HEK293 (cell line): ENCODE measurements at regions not wholly inside any gene's neighbourhood (a gene's known extent, or its start where the extent isn't known, plus 50 kb on each side); places are given as distances from the start of the nearest gene placed in this dataset.

ENCODE experiments used
- CTCF ChIA-PET: fragments of 350-600 bp; formaldehyde crosslinking; extraction: SDS; loops from one replicate; lab custom pipeline; 2021; ENCODE audit warnings: antibody characterized with exemption; lab: Yijun Ruan, JAX
- POLR2A ChIA-PET: fragments of 300-600 bp; formaldehyde crosslinking; extraction: SDS; loops from one replicate; lab custom pipeline; 2020; ENCODE audit warnings: antibody characterized with exemption, inconsistent platforms; lab: Yijun Ruan, JAX
- H3K27ac ChIP-seq: fragments of 200-500 bp; sonication (Bioruptor generic); 2 replicates; pipeline ENCODE4 v1.5.1; 2014; ENCODE audit warnings: low read depth, low read length, control low read depth, inconsistent platforms; ENCODE audit errors: extremely low read depth
- H3K36me3 ChIP-seq, 2 experiments: fragments of 200-500 bp in 1 of 2; sonication (Bioruptor generic) in 1 of 2; 1 replicate in 1 of 2; 2 replicates in 1 of 2; pipeline ENCODE4 v1.5.1; 2014 to 2017; ENCODE audit warnings: inconsistent platforms in 2 of 2, low read length in 2 of 2; ENCODE audit not compliant: control insufficient read depth in 2 of 2, insufficient read depth in 1 of 2
- H3K4me1 ChIP-seq: fragments of 200-500 bp; sonication (Bioruptor generic); 2 replicates; pipeline ENCODE4 v1.5.1; 2014; ENCODE audit warnings: mild to moderate bottlenecking, low read length, inconsistent platforms; ENCODE audit not compliant: control insufficient read depth, insufficient read depth
- H3K4me3 ChIP-seq: 2 replicates; pipeline ENCODE4 v1.5.1; 2011; ENCODE audit warnings: low read depth, mild to moderate bottlenecking, control low read depth, low read length, moderate library complexity
- H3K9me3 ChIP-seq: fragments of 200-500 bp; sonication (Bioruptor generic); 2 replicates; pipeline ENCODE4 v1.5.1; 2014; ENCODE audit warnings: low read depth, low read length, inconsistent platforms; ENCODE audit not compliant: control insufficient read depth, insufficient read depth
- BCL11B ChIP-seq: fragments of 450-650 bp; formaldehyde crosslinking; IDR thresholded peaks from 2 replicates; pipeline ENCODE4 v1.5.1; 2016; ENCODE audit warnings: low read depth, missing biosample characterization, missing genetic modification characterization
- GFI1B ChIP-seq: fragments of 450-650 bp; formaldehyde crosslinking; IDR thresholded peaks from 2 replicates; pipeline ENCODE4 v1.5.1; 2016; ENCODE audit warnings: missing biosample characterization, missing genetic modification characterization
- INSM2 ChIP-seq: fragments of 450-650 bp; formaldehyde crosslinking; IDR thresholded peaks from 2 replicates; pipeline ENCODE4 v1.5.1; 2016; ENCODE audit warnings: missing biosample characterization, missing genetic modification characterization
- ZBTB44 ChIP-seq: fragments of 450-650 bp; IDR thresholded peaks from 2 replicates; pipeline ENCODE4 v1.5.1; 2018; ENCODE audit warnings: missing biosample characterization, mild to moderate bottlenecking, missing genetic modification characterization
- ZFHX2 ChIP-seq: fragments of 450-650 bp; formaldehyde crosslinking; conservative IDR thresholded peaks from 2 replicates; pipeline ENCODE4 v1.5.1; 2016; ENCODE audit warnings: missing biosample characterization, missing genetic modification characterization
- ZNF132 ChIP-seq: fragments of 450-650 bp; formaldehyde crosslinking; IDR thresholded peaks from 2 replicates; pipeline ENCODE4 v1.5.1; 2017; ENCODE audit warnings: missing biosample characterization, missing genetic modification characterization, borderline replicate concordance
- ZNF174 ChIP-seq: fragments of 450-650 bp; formaldehyde crosslinking; IDR thresholded peaks from 2 replicates; pipeline ENCODE4 v1.5.0; 2017; ENCODE audit warnings: missing biosample characterization, mild to moderate bottlenecking, missing genetic modification characterization
- ZNF175 ChIP-seq: fragments of 450-650 bp; formaldehyde crosslinking; IDR thresholded peaks from 2 replicates; pipeline ENCODE4 v1.5.1; 2016; ENCODE audit warnings: missing biosample characterization, missing genetic modification characterization
- ZNF19 ChIP-seq: fragments of 450-650 bp; formaldehyde crosslinking; IDR thresholded peaks from 2 replicates; pipeline ENCODE4; 2016; ENCODE audit warnings: missing biosample characterization, missing genetic modification characterization, low read depth
- ZNF221 ChIP-seq: fragments of 450-650 bp; formaldehyde crosslinking; IDR thresholded peaks from 2 replicates; pipeline ENCODE4 v1.5.1; 2017; ENCODE audit warnings: missing biosample characterization, missing genetic modification characterization, borderline replicate concordance
- ZNF311 ChIP-seq: fragments of 450-650 bp; formaldehyde crosslinking; IDR thresholded peaks from 2 replicates; pipeline ENCODE4 v1.5.1; 2017; ENCODE audit warnings: missing biosample characterization, missing genetic modification characterization, borderline replicate concordance
- ZNF324 ChIP-seq: fragments of 450-650 bp; formaldehyde crosslinking; IDR thresholded peaks from 2 replicates; pipeline ENCODE4 v1.5.1; 2016; ENCODE audit warnings: missing biosample characterization, missing genetic modification characterization
- ZNF404 ChIP-seq: fragments of 450-650 bp; formaldehyde crosslinking; IDR thresholded peaks from 2 replicates; pipeline ENCODE4 v1.5.1; 2017; ENCODE audit warnings: missing biosample characterization, missing genetic modification characterization
- ZNF416 ChIP-seq: fragments of 450-650 bp; formaldehyde crosslinking; IDR thresholded peaks from 2 replicates; pipeline ENCODE4 v1.5.1; 2016; ENCODE audit warnings: missing biosample characterization, missing genetic modification characterization
- ZNF426 ChIP-seq: fragments of 450-650 bp; formaldehyde crosslinking; IDR thresholded peaks from 2 replicates; pipeline ENCODE4 v1.5.1; 2017; ENCODE audit warnings: missing biosample characterization, missing genetic modification characterization, mild to moderate bottlenecking, inconsistent platforms, moderate library complexity
- ZNF473 ChIP-seq: fragments of 450-650 bp; formaldehyde crosslinking; IDR thresholded peaks from 2 replicates; pipeline ENCODE4 v1.5.1; 2017; ENCODE audit warnings: missing biosample characterization, missing genetic modification characterization
- ZNF510 ChIP-seq: fragments of 450-650 bp; formaldehyde crosslinking; IDR thresholded peaks from 2 replicates; pipeline ENCODE4 v1.5.1; 2018; ENCODE audit warnings: mild to moderate bottlenecking, missing genetic modification characterization, missing biosample characterization; ENCODE audit not compliant: insufficient replicate concordance
- ZNF521 ChIP-seq: fragments of 450-650 bp; formaldehyde crosslinking; IDR thresholded peaks from 2 replicates; pipeline ENCODE4 v1.5.1; 2017; ENCODE audit warnings: missing biosample characterization, mild to moderate bottlenecking, missing genetic modification characterization
- ZNF555 ChIP-seq: fragments of 450-650 bp; formaldehyde crosslinking; conservative IDR thresholded peaks from 2 replicates; pipeline ENCODE4 v1.5.1; 2017; ENCODE audit warnings: missing biosample characterization, mild to moderate bottlenecking, missing genetic modification characterization, inconsistent platforms
- ZNF677 ChIP-seq: fragments of 450-650 bp; IDR thresholded peaks from 2 replicates; pipeline ENCODE4 v1.5.0; 2018; ENCODE audit warnings: missing biosample characterization, mild to moderate bottlenecking, missing genetic modification characterization, moderate library complexity
- ZNF777 ChIP-seq: fragments of 450-650 bp; formaldehyde crosslinking; IDR thresholded peaks from 2 replicates; pipeline ENCODE4 v1.5.1; 2017; ENCODE audit warnings: missing biosample characterization, missing genetic modification characterization, borderline replicate concordance
- ZNF785 ChIP-seq: fragments of 450-650 bp; formaldehyde crosslinking; IDR thresholded peaks from 2 replicates; pipeline ENCODE4 v1.5.1; 2016; ENCODE audit warnings: missing biosample characterization, missing genetic modification characterization
- ZSCAN30 ChIP-seq: fragments of 450-650 bp; IDR thresholded peaks from 2 replicates; pipeline ENCODE4 v1.5.1; 2018; ENCODE audit warnings: missing biosample characterization, mild to moderate bottlenecking, missing genetic modification characterization, moderate library complexity
- ZSCAN5A ChIP-seq: fragments of 450-650 bp; formaldehyde crosslinking; IDR thresholded peaks from 2 replicates; pipeline ENCODE4 v1.5.1; 2016; ENCODE audit warnings: missing biosample characterization, missing genetic modification characterization

GRCh38 chr3:106931904-106932303, 445.3 kb upstream of the CCDC54 start:
- no peaks in the 10 kb centered on the region for H3K36me3 ChIP-seq
- H3K4me3 ChIP-seq: no peak overlapping the region
- ChIA-PET CTCF (no interaction called here), POLR2A (no interaction called here)
- TF ChIP-seq ZNF510 (no peak), BCL11B (tag by site-specific recombination) (no peak), ZNF521 (no peak), ZSCAN30 (tag by site-specific recombination) (no peak), INSM2 (tag by site-specific recombination) (no peak)
- no peaks in the 10 kb centered on the region for H3K4me1 ChIP-seq
- H3K9me3 ChIP-seq: no peaks in the 10 kb centered on the region
- H3K27ac ChIP-seq: no peak overlapping the region

GRCh38 chr3:106936337-106936736, 440.9 kb upstream of the CCDC54 start:
- Histone ChIP-seq H3K9me3 (no peaks in the 10 kb centered on the region), H3K27ac (no peak overlapping the region), H3K4me3 (no peak overlapping the region), H3K4me1 (no peaks in the 10 kb centered on the region), H3K36me3 (no peaks in the 10 kb centered on the region)
- ChIA-PET POLR2A (no interaction called here), CTCF (no interaction called here)
- TF ChIP-seq ZNF221 (tag by site-specific recombination): no peak
- no peak for TF ChIP-seq ZNF404 (tag by site-specific recombination)
- TF ChIP-seq ZNF174 (tag by site-specific recombination): no peak
- no peak for TF ChIP-seq ZNF555
- TF ChIP-seq ZNF785 (tag by site-specific recombination): no peak
- no peak for TF ChIP-seq ZNF426 (tag by site-specific recombination)
- no peak for TF ChIP-seq ZNF677 (tag by site-specific recombination)
- TF ChIP-seq ZNF19 (tag by site-specific recombination): no peak
- TF ChIP-seq ZNF175 (tag by site-specific recombination): no peak
- TF ChIP-seq ZNF132 (tag by site-specific recombination): no peak
- TF ChIP-seq ZNF777 (tag by site-specific recombination): no peak
- no peak for TF ChIP-seq ZNF324 (tag by site-specific recombination)
- TF ChIP-seq ZSCAN5A: no peak
- TF ChIP-seq ZNF311 (tag by site-specific recombination): no peak
- TF ChIP-seq GFI1B (tag by site-specific recombination): no peak
- no peak for TF ChIP-seq ZFHX2 (tag by site-specific recombination)
- no peak for TF ChIP-seq ZBTB44
- no peak for TF ChIP-seq ZNF416
- TF ChIP-seq ZNF473: no peak
